Glomerular visceral epithelial cell (primary cell): ENCODE measurements at regions not wholly inside any gene's neighbourhood (a gene's known extent, or its start where the extent isn't known, plus 50 kb on each side); places are given as distances from the start of the nearest gene placed in this dataset.
"Not testable (repeated sequence)": the region's sequence is repeated elsewhere in the genome, so short reads cannot be mapped to it uniquely, and the experiment has no call there.

ENCODE experiments used
- DNase-seq: peaks from one replicate; pipeline ENCODE4 v3.0.0-alpha.2; 2016; ENCODE audit errors: extremely low spot score

GRCh38 chr2:118791483-118791882, 56.0 kb downstream of the EN1 start:
- DNase-seq = no peak

GRCh38 chr2:118786746-118787145, 60.7 kb downstream of the EN1 start:
- DNase-seq = no peak

DNA sequence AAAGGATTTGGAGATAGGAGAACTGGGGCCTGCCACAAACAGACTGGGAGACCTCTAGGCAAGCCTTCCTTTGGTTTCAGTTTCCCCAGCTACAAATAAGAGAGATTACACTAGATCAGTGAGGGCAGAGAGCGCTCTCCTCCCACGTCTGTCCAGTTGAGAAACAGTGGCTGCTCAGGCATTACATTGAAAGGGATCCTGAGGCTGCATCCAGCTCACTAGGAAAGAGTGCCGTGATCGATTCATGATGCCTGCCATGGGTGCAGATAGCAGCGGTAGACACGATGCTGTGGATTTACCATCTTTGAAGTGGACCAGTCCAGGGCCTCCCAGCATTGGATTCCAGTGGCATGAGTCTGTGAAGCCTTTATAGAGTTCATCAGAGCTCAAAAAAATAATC, 62.6 kb downstream of the EN1 start:
- DNase-seq = no peak

GRCh38 chr2:118779362-118779761, 68.1 kb downstream of the EN1 start:
- DNase-seq = no peak

DNA sequence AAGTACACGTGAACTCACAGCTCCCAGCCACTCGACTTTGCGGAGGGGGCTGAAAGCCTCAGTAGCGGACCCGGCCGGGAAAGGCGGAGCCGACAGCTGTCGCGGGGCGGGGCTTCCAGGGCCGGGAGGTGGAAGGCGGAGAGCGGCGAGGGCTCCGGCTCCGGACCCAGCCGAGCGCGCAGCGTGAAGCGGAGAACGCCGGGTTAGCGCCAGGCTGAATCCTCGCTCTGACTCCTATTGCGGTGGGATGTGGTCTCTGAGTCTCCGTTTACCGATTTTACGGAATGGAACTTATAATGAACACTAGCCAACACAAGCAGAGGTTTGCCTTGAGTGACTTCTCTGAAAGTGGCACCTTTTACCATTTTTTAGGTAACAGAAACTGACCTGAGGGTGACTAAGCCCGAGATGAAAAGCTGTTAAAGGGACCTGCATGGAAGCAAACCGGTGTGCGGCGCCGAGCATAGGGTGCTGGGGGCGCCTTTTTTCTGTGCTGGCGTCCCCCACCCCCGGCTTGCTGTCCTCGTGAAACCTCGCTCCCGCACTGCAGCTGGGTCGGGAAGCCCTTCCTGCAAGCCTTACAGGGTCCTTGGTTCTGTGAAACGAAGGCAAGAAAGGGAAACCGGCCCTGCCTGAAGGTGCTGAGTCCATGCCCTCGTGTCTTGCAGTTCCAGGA, 72.9 kb downstream of the EN1 start:
- DNase-seq = no peak

DNA sequence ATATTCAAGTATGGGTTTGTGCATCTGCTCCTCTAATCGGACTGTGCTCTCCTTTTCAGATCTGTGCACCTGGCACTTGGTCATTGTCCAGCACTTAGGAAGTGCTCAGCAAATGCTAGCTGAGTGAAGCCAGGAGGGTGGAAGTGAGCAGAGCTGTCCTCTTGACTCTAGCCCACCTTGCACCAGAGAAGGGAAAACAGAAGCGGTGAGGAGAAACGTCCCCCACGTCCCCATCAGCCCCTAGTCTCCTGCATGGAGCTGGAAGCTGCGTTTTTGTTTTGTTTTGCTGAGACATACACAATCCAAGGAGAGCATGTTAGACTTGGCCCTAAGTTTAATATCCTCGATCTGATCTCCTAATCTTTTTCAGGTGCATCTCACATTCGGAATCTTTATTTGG, 73.6 kb downstream of the EN1 start:
- DNase-seq = no peak

GRCh38 chr2:118772487-118773200, 74.8 kb downstream of the EN1 start:
- no peak for DNase-seq

- DNase-seq = no peak
Measured at GRCh38 chr2:118769707-118770400, 77.6 kb downstream of the EN1 start.

DNA sequence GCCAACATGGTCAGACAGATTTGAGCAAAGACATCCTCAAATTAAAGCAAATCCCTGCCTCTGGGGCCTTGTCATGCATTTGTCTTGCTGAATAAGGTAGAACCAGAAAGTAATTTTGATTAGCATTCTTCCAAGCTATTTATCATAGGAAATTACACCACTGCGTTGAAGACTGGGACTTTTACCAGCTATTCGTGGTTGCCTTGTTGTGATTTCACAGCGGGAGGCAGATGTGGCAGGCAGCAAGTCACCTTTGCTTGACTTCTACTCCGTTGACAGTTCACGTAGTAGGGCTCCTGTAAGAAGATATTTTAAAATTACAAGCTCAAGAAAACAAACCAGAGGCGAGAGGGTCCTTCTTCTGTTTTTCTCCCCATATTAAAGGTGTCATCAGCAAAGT, 80.6 kb downstream of the EN1 start:
- DNase-seq = no peak

- DNase-seq = no peak
Measured at GRCh38 chr2:118764855-118765254, 82.6 kb downstream of the EN1 start.

- DNase-seq = no peak
Measured at GRCh38 chr2:118763797-118764196, 83.7 kb downstream of the EN1 start.

- no peak for DNase-seq
Measured at GRCh38 chr2:118762290-118762689, 85.2 kb downstream of the EN1 start.

GRCh38 chr2:118761771-118762170, 85.7 kb downstream of the EN1 start:
- no peak for DNase-seq

DNA sequence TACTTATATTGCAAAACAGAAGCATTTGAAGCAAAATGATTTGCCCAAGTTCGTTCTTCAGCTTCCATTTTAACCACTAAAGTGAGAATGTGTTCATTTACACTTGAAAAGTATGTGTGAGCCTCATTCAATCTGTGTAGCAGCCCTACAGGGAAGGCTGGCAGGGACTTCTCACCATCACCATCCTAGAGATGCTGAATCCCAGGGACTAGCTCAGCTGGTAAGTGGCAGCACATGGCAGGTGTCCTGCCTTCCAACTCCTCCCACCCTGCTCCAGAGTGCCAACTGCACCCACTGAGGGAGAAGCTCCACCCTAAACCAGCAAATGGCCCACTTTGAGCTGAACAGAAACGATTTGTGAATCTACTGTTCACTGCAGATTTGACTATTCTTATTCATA, 91.5 kb downstream of the EN1 start:
- DNase-seq = no peak

DNA sequence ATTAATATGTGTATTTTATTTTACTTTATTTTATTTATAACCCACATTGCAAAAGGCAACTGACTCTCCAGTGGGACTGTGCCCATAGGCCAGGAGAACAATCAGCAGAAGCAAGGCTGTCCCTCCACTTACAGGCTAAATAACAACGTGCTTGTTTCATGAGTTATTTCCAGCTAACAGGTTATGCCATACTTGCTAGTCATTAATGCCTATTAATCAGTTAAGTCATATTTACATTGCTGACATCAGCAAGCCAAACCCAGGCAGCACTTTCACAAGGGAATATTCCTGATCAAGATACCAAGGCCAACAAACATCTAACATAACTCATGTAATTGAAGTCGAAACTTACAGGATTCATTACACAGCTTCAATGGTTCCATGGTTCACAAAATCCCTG, 92.1 kb downstream of the EN1 start:
- DNase-seq = no peak

GRCh38 chr2:118752762-118753429, 94.6 kb downstream of the EN1 start:
- no peak for DNase-seq

GRCh38 chr2:118750959-118751565, 96.4 kb downstream of the EN1 start:
- no peak for DNase-seq

DNA sequence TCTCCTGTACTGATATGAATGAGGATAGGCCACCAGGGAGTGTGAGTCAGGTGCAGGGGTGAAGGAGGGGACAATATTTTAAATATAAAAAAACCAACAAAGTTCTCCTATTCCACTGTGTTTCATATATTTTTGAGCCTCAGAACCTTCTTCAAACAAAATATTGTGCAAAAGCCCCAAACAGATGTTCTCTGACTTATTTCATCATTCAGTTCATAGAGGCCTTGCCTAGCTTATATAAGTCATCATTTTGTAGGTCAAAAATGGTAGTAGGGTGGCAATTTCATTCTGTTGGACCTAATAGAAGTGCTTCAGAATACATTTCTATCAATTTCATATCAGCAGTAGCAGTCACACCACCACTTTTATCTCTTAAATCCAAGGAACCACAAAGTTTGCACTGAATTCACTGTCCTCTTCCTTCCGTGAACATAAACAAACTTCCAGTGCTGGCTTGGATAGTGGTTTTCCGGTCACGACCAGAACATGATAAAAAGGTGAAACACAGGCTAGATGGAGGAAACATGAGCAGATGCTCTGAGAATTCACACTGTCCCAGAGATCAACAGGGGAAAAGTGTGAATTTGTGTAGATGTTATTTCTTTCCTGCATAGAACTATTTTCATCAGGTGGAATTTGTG, 99.1 kb downstream of the EN1 start:
- no peak for DNase-seq

DNA sequence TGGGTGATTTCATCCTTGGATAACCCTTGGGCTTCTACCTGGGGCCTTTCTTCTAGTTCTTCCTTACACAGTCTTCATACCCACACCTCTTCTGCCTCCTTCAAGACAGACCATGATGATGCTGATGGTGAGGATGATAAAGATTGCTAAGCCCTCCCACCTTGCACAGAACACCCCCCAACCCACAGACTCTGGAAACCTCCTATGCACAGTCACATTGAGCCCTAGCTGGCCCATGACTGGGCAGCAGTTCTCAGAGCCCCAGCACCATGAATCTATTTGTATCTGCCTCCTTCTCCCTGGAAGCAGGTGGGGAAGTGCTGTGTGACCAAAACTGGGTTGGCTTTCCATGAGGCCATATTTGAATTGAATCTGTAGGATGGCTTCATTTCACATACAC, 99.8 kb downstream of the EN1 start:
- no peak for DNase-seq

GRCh38 chr2:118747066-118747465, 100.4 kb downstream of the EN1 start:
- DNase-seq = no peak

- DNase-seq = not testable (repeated sequence)
Measured at GRCh38 chr2:118744682-118745181, 102.7 kb downstream of the EN1 start.
